NOMO-1 (cell line): ENCODE measurements at regions not wholly inside any gene's neighbourhood (a gene's known extent, or its start where the extent isn't known, plus 50 kb on each side); places are given as distances from the start of the nearest gene placed in this dataset.
A peak's percentile ranks its signal among the peaks of the same experiment; 100 is the strongest.
"Not testable (repeated sequence)": the region's sequence is repeated elsewhere in the genome, so short reads cannot be mapped to it uniquely, and the experiment has no call there.

ENCODE experiments used
- DNase-seq, 2 experiments: peaks; one replicate each; lab custom pipeline; 2025; ENCODE audit not compliant: unreplicated experiment in 2 of 2; lab: John Stamatoyannopoulos, UW

DNA sequence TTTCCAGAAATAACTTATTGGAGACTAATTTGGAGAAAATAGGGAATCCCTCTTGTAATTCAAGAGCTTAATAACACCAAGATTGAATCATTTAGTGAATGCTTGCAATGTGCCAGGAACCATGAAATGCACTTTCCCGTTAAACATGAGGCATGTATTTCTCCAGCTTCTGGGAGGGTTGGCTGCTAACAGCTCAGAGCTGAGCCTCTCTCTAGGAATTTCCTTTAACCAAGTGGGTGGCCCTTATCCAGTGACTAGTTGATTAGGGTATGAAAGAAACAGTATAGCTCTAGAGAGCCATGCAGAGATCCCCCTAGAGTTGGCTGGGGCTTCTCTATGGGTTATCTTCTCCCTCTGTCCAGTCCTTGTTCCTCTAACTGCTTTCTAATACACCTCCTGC is 356.4 kb upstream of the GOT2 start:
- no peak for DNase-seq

DNA sequence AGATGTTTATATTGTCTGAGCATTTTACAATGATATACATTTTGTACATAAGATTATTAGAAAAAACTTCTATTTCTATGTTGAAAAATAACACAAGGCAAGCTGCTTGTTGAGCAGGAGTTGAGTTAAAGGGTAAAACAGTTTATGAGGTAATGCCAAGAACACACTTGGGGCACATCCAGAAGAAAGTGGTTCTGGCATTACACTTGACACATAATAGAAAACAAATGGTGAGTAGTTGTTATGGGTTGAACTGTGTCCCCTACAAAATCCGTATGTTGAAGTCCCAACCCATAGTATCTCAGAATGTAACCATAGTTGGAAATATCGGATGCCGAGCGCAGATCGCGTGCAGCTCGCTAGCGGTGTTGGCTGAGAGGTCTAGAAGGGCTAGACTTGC is 354.3 kb upstream of the GOT2 start:
- no peak for DNase-seq

GRCh38 chr16:59087641-59088040 is 353.5 kb upstream of the GOT2 start:
- DNase-seq: no peak

DNA sequence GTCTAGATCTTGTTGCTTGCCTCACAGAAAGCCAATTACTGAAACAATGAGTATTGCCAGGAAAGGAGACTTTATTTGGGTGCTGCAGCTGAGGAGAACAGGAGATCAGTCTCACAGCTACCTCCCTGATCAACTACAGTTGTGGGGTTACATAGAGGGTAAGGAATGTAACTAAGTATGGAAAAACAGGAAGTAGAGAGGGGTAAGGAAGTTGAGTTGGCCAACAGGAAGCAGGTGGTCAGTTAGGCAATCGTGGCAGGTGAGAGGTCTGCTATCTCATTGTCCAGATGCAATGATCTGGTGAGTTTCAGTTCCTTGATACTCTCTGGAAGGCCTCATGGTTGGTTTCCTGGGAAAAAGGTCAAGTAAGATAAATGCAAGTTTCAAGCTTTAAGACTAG is 333.1 kb upstream of the GOT2 start:
- DNase-seq: peak; percentile 75 to 88

GRCh38 chr16:59060207-59060606 is 326.1 kb upstream of the GOT2 start:
- DNase-seq: no peak

GRCh38 chr16:59058250-59058649 is 324.1 kb upstream of the GOT2 start:
- DNase-seq: peak; percentile 41 to 62

- DNase-seq: no peak
Measured at GRCh38 chr16:59053911-59054310, 319.8 kb upstream of the GOT2 start.

- DNase-seq: no peak
Measured at GRCh38 chr16:59052231-59052630, 318.1 kb upstream of the GOT2 start.

GRCh38 chr16:59048876-59049275 is 314.8 kb upstream of the GOT2 start:
- DNase-seq: no peak

GRCh38 chr16:59047114-59047513 is 313.0 kb upstream of the GOT2 start:
- no peak for DNase-seq

- DNase-seq: no peak
Measured at GRCh38 chr16:59046335-59046734, 312.2 kb upstream of the GOT2 start.

- DNase-seq: no peak
Measured at GRCh38 chr16:59045501-59045900, 311.4 kb upstream of the GOT2 start.

GRCh38 chr16:59044616-59045015 is 310.5 kb upstream of the GOT2 start:
- DNase-seq: no peak

GRCh38 chr16:59042301-59042700 is 308.2 kb upstream of the GOT2 start:
- DNase-seq: peak; percentile 73 to 80

- DNase-seq: peak; percentile 8 to 84
Measured at GRCh38 chr16:59039066-59039720, 305.1 kb upstream of the GOT2 start.

- no peak for DNase-seq
Measured at GRCh38 chr16:59030923-59031485, 296.9 kb upstream of the GOT2 start.

DNA sequence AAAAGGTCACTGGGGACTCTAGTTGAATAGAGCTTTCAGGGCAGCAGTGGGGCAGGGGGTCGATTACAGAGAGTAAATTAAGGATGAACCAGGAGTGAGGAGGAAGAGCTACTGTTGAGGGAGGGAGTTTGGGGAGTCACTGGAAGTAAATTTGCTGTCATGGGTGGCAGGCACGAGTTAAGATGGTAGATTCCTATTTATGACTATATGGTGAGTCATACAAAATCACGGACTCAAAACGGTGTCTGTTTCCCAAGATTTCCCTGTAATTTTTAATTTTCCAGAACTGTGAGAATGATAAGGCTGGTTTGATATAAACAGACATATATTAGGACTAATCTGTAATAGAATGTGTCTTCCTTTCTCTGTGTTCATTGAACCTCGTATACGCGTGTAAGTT is 287.6 kb upstream of the GOT2 start:
- no peak for DNase-seq

DNA sequence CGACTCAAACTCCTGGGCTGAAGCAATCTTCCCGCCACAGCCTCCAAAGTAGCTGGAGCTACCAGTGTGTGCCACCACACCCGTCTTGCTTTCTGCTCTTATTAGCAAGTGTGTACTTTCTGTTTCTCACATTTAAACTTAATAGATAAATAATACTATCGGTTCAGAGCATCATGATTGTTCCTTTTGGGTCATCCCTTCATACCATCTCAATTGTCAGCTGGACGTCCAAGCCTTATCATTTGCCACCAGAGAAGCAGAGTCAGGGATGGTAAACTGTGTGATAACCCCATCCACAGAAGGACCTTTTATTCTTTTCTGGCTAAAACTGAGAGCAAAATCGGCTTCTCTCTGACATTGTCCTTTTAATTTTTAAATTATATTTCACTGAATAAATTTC is 279.8 kb upstream of the GOT2 start:
- DNase-seq: no peak

GRCh38 chr16:58999762-59000161 is 265.6 kb upstream of the GOT2 start:
- no peak for DNase-seq

DNA sequence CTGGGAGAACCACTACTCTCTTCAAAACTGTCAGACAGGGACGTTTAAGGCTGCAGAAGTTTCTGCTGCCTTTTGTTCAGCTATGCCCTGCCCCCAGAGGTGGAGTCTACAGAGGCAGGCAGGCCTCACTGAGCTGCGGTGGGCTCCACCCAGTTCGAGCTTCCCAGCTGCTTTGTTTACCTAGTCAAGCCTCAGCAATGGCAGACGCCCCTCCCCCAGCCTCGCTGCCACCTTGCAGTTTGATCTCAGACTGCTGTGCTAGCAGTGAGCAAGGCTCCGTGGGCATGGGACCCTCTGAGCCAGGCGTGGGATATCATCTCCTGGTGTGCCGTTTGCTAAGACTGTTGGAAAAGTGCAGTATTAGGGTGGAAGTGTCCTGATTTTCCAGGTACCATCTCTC is 258.6 kb upstream of the GOT2 start:
- not testable (repeated sequence) for DNase-seq

DNA sequence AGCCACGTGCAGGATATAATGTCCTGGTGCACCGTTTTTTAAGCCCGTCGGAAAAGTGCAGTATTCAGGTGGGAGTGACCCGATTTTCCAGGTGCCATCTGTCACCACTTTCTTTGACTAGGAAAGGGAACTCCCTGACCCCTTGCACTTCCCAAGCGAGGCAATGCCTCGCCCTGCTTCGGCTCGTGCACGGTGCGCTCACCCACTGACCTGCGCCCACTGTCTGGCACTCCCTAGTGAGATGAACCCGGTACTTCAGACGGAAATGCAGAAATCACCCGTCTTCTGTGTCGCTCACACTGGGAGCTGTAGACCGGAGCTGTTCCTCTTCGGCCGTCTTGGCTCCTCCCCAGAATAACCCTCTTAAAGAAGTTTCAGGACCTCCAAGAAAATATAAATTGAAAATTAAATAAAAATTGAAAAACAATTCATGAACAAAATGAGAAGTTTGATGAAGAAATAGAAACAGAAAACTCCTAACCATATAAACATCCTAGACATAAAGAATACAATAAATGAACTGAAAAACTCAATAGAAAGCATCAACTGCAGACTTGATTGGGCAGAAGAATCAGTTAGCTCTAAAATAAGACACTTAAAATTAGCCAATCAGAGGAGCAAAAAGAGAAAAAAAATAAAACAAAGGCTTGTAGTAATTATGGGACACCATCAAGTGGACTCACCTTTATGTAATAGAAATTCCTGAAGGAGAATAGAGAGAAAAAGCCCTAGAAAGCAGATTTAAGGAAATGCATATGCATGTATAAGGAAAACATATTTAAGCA is 249.3 kb upstream of the GOT2 start:
- DNase-seq: not testable (repeated sequence)

DNA sequence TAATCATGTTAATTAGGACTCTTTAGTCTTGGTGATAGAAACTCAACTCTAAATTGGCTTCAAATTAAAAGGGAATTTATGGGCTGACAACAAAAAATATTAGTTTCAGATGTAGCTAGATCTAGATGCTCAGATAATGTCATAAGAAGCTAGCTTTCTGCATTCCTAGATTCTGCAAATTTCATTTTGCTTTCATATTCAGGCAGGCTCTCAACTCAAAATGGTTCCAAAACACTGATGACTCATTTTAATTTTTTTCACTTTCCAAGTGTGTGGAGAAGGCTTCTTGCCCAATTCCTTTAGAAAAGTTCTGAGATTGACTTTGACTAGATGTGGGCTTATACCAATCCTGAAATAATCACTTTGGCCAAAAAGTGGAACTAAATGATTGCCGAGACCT is 236.7 kb upstream of the GOT2 start:
- DNase-seq: peak; percentile 23 to 49
